Thoracic aorta (tissue), 2 donors: ENCODE measurements at regions not wholly inside any gene's neighbourhood (a gene's known extent, or its start where the extent isn't known, plus 50 kb on each side); places are given as distances from the start of the nearest gene placed in this dataset.
"Not testable (repeated sequence)": the region's sequence is repeated elsewhere in the genome, so short reads cannot be mapped to it uniquely, and the experiment has no call there.

Experiments used
- ATAC-seq: fragments of 150-250 bp; one replicate; pipeline ENCODE4 v1.8.0; 2017; ENCODE audit warnings: low read depth; ENCODE audit not compliant: insufficient number of reproducible peaks, low FRiP score
- DNase-seq: peaks from one replicate; pipeline ENCODE4 v3.0.0-alpha.2; 2020; ENCODE audit warnings: low spot score
- H3K27ac ChIP-seq, 2 donors: fragments of 200-600 bp; sonication (generic); 1 replicate in 1 of 2; 2 replicates in 1 of 2; pipeline ENCODE4 v1.5.1; 2016; ENCODE audit warnings: mild to moderate bottlenecking in 2 of 2, moderate library complexity in 2 of 2
- H3K27me3 ChIP-seq: fragments of 200-600 bp; sonication (generic); replicated peaks from 2 replicates; pipeline ENCODE4 v1.6.0; 2016; ENCODE audit warnings: mild to moderate bottlenecking; ENCODE audit not compliant: insufficient read depth
- H3K36me3 ChIP-seq: fragments of 200-600 bp; sonication (generic); one replicate; pipeline ENCODE4 v1.5.1; 2016
- H3K4me1 ChIP-seq, 2 donors: fragments of 200-600 bp; sonication (generic); 1 replicate in 1 of 2; 2 replicates in 1 of 2; pipeline versions ENCODE4 v1.5.1 to v1.6.0; 2016; ENCODE audit warnings: low read depth in 2 of 2, mild to moderate bottlenecking in 1 of 2; ENCODE audit not compliant: control insufficient read depth in 1 of 2
- H3K4me3 ChIP-seq: fragments of 200-600 bp; sonication (generic); 2 replicates; pipeline ENCODE4 v1.5.1; 2016; ENCODE audit warnings: mild to moderate bottlenecking
- H3K9me3 ChIP-seq: fragments of 200-600 bp; sonication (generic); 2 replicates; pipeline ENCODE4 v1.5.1; 2016
- CTCF ChIP-seq: fragments of 200-600 bp; sonication (generic); IDR thresholded peaks from one replicate; pipeline ENCODE4 v1.5.1; 2019; ENCODE audit warnings: antibody characterized with exemption

- no peak for ATAC-seq
- DNase-seq: no peak
- no peak overlapping the region for H3K4me3 ChIP-seq
- no peak overlapping the region for H3K27ac ChIP-seq
- TF ChIP-seq CTCF: no peak
- H3K4me1 ChIP-seq: no peaks in the 10 kb centered on the region
- no peaks in the 10 kb centered on the region for H3K27me3 ChIP-seq
- H3K36me3 ChIP-seq: no peaks in the 10 kb centered on the region
- no peaks in the 10 kb centered on the region for H3K9me3 ChIP-seq
Measured at GRCh38 chr3:87546216-87546615, 269.8 kb upstream of the POU1F1 start.

DNA sequence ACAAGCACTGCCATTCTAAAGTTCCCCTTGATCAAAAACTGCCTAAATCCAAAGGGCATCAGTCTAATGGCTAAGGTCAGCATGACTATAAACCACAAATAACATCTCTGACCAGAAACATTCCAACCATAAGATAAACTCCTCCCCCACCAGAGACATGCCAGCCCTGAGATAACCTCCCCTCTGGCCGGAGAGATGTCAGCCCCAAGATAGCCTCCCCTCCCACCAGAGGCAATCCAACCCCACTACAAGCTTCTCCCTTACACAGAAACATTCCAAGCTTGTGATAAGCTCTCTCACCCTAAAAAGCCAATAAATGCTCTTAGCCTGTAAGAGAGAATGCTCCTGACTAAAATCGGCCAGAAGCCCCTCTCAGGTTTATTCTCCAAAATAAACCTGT is 267.0 kb upstream of the POU1F1 start:
- not testable (repeated sequence) for ATAC-seq, DNase-seq, H3K27ac ChIP-seq, H3K4me3 ChIP-seq, H3K4me1 ChIP-seq, H3K9me3 ChIP-seq, H3K27me3 ChIP-seq, H3K36me3 ChIP-seq

- no peaks in the 10 kb centered on the region for H3K27me3 ChIP-seq
Measured at GRCh38 chr3:87541723-87542122, 265.3 kb upstream of the POU1F1 start.

GRCh38 chr3:87538722-87539121 is 262.3 kb upstream of the POU1F1 start:
- H3K27ac ChIP-seq, ATAC-seq, H3K4me3 ChIP-seq, H3K27me3 ChIP-seq, DNase-seq, H3K36me3 ChIP-seq, H3K4me1 ChIP-seq, H3K9me3 ChIP-seq: not testable (repeated sequence)

More at GRCh38 chr3:87541723-87542122, 265.3 kb upstream of the POU1F1 start:
- no peak overlapping the region for H3K27ac ChIP-seq
- H3K9me3 ChIP-seq: no peaks in the 10 kb centered on the region
- H3K36me3 ChIP-seq: no peaks in the 10 kb centered on the region
- H3K4me1 ChIP-seq: no peaks in the 10 kb centered on the region
- TF ChIP-seq CTCF: no peak
- no peak overlapping the region for H3K4me3 ChIP-seq
- ATAC-seq: no peak
- no peak for DNase-seq

DNA sequence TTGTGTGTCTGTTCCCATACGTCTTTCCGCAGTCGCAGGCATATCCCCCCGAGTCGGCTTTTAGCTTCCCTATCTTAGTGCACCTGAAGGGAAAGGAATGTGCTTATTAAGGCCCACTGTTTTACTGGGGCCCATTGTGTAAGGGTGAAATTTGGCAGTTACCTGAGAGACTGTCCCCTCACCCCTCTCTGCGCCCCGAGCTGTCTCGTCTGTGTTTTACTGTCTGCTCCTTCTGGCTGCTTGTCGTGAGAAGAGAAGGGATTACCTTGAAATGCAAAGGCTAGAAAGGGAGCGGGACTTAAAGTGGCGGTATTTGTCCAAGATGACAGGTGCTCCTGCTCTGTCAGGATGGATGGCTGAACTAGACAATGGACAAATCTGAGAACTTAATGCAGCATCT is 233.0 kb upstream of the POU1F1 start:
- Histone ChIP-seq H3K36me3 (no peaks in the 10 kb centered on the region), H3K4me3 (no peak overlapping the region), H3K9me3 (no peaks in the 10 kb centered on the region), H3K27ac (no peak overlapping the region), H3K27me3 (no peaks in the 10 kb centered on the region), H3K4me1 (no peaks in the 10 kb centered on the region)
- TF ChIP-seq CTCF: no peak
- no peak for DNase-seq
- ATAC-seq: no peak

GRCh38 chr3:87508921-87509320 is 232.5 kb upstream of the POU1F1 start:
- no peaks in the 10 kb centered on the region for H3K36me3 ChIP-seq
- no peak overlapping the region for H3K27ac ChIP-seq
- no peaks in the 10 kb centered on the region for H3K4me1 ChIP-seq
- H3K4me3 ChIP-seq: no peak overlapping the region
- no peak for ATAC-seq
- no peaks in the 10 kb centered on the region for H3K27me3 ChIP-seq
- no peaks in the 10 kb centered on the region for H3K9me3 ChIP-seq
- TF ChIP-seq CTCF: no peak
- DNase-seq: no peak
